ENCODE measurements at regions not wholly inside any gene's neighbourhood (a gene's known extent, or its start where the extent isn't known, plus 50 kb on each side); places are given as distances from the start of the nearest gene placed in this dataset.

- WGBS, 2 experiments (ENCODE audit: extremely low coverage in 2 of 2, insufficient read length in 1 of 2) = 51% methylated on average over 4 of the region's 10 CpGs; no CpG with 5 or more reads in 1 of the 2 experiments
These were observed 168.6 kb upstream of the SHH start for GRCh38 chr7:155980841-155981240.

More at GRCh38 chr7:155980841-155981240, 168.6 kb upstream of the SHH start:
- no peak overlapping the region for H4K5ac ChIP-seq (ENCODE audit: low read depth, low read length)
- intact Hi-C loops (cut with micrococcal nuclease) (no loop called here), dilution Hi-C loops (cut with HindIII; ENCODE audit: low sequenced_read_pairs, unreplicated experiment) (no loop called here), in situ Hi-C loops (cut with MboI; ENCODE audit: low sequenced_read_pairs) (no loop called here)
- no peak overlapping the region for H2BK5ac ChIP-seq (ENCODE audit: low read depth, low read length, poor library complexity, severe bottlenecking)
- no peak overlapping the region for H3K18ac ChIP-seq (ENCODE audit: low read depth, low read length)
- H3K56ac ChIP-seq (ENCODE audit: extremely low read depth, insufficient read depth, low read length) = no peak overlapping the region
- DNase-seq (no peak), ATAC-seq (ENCODE audit: low read depth) (no peak)
- peaks cover 26% of the 10 kb centered on the region for H3K9me3 ChIP-seq (ENCODE audit: control insufficient read depth, insufficient read depth, low read length)
- H3K9me1 ChIP-seq (ENCODE audit: insufficient read depth, low read length) = no peaks in the 10 kb centered on the region
- ChIA-PET CTCF (no interaction called here), POLR2A (ENCODE audit: unreplicated experiment) (no interaction called here)
- no TSS peak for BruUV-seq (replicated peaks)
- H3K36me3 ChIP-seq (ENCODE audit: control insufficient read depth, insufficient read depth, low read length) = no peaks in the 10 kb centered on the region
- H2AK9ac ChIP-seq (replicated peaks; ENCODE audit: low read depth, low read length, poor library complexity) = no peak overlapping the region
- no peaks in the 10 kb centered on the region for H3K27me3 ChIP-seq (ENCODE audit: control insufficient read depth, insufficient read depth, low read length)
- TF ChIP-seq FOS (IDR thresholded peaks at IDR 0.05; ENCODE audit: low read depth, low read length) = no peak
- no peak for TF ChIP-seq BHLHE40 (IDR thresholded peaks at IDR 0.05; ENCODE audit: low read depth, low read length)
- TF ChIP-seq SMC3 (IDR thresholded peaks at IDR 0.05; ENCODE audit: low read depth, low read length) = no peak
- TF ChIP-seq, protein P1, sequence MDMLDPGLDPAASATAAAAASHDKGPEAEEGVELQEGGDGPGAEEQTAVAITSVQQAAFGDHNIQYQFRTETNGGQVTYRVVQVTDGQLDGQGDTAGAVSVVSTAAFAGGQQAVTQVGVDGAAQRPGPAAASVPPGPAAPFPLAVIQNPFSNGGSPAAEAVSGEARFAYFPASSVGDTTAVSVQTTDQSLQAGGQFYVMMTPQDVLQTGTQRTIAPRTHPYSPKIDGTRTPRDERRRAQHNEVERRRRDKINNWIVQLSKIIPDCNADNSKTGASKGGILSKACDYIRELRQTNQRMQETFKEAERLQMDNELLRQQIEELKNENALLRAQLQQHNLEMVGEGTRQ (IDR thresholded peaks at IDR 0.05; ENCODE audit: low read depth, low read length) = no peak
- TF ChIP-seq CHD1 (IDR thresholded peaks at IDR 0.05; ENCODE audit: low read depth, low read length) = no peak
- TF ChIP-seq POLR2A (IDR thresholded peaks at IDR 0.05; ENCODE audit: low read depth, low read length) = no peak
- TF ChIP-seq NFE2L2 (IDR thresholded peaks at IDR 0.05; ENCODE audit: low read depth, low read length) = no peak
- TF ChIP-seq, protein P2, sequence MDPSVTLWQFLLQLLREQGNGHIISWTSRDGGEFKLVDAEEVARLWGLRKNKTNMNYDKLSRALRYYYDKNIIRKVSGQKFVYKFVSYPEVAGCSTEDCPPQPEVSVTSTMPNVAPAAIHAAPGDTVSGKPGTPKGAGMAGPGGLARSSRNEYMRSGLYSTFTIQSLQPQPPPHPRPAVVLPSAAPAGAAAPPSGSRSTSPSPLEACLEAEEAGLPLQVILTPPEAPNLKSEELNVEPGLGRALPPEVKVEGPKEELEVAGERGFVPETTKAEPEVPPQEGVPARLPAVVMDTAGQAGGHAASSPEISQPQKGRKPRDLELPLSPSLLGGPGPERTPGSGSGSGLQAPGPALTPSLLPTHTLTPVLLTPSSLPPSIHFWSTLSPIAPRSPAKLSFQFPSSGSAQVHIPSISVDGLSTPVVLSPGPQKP (IDR thresholded peaks at IDR 0.05; ENCODE audit: borderline replicate concordance, low read depth, low read length) = no peak
- no peak for TF ChIP-seq MAZ (IDR thresholded peaks at IDR 0.05; ENCODE audit: borderline replicate concordance, low read depth, low read length)
- TF ChIP-seq RCOR1 (IDR thresholded peaks at IDR 0.05; ENCODE audit: insufficient replicate concordance, low read length) = no peak
- no peak for TF ChIP-seq RFX5 (IDR thresholded peaks at IDR 0.05; ENCODE audit: low read depth, low read length)
- H2AFZ ChIP-seq (replicated peaks; ENCODE audit: low read length, poor library complexity) = no peak overlapping the region
- H2AK5ac ChIP-seq (ENCODE audit: low read depth, low read length) = no peak overlapping the region
- no peak overlapping the region for H3K4me3 ChIP-seq (ENCODE audit: insufficient read depth, low read depth, low read length)
- no peak overlapping the region for H3K14ac ChIP-seq (replicated peaks; ENCODE audit: low read depth, low read length)
- H2BK20ac ChIP-seq (ENCODE audit: low read depth, low read length) = no peak overlapping the region
- H3K79me1 ChIP-seq (ENCODE audit: low read depth in 1 of 2, low read length in 2 of 2) = no peaks in the 10 kb centered on the region
- H3K4me1 ChIP-seq (ENCODE audit: control insufficient read depth, insufficient read depth, low read length) = no peaks in the 10 kb centered on the region
- no peak overlapping the region for H3K4ac ChIP-seq (ENCODE audit: low read depth, low read length)
- no peak overlapping the region for H2BK15ac ChIP-seq (ENCODE audit: low read depth, low read length)
- H3K4me2 ChIP-seq (ENCODE audit: low read depth, low read length) = no peak overlapping the region
- H4K20me1 ChIP-seq (ENCODE audit: insufficient read depth, low read length) = no peaks in the 10 kb centered on the region
- no peak overlapping the region for H4K8ac ChIP-seq (ENCODE audit: low read depth in 2 of 2, low read length in 2 of 2)
- H3K23ac ChIP-seq (ENCODE audit: low read depth, low read length) = no peak overlapping the region
- H2BK120ac ChIP-seq (ENCODE audit: low read depth, low read length) = no peak overlapping the region
- no peak overlapping the region for H4K91ac ChIP-seq (ENCODE audit: insufficient read depth, low read depth, low read length)
- H3K27ac ChIP-seq (ENCODE audit: insufficient read depth, low read length) = no peak overlapping the region
- H3K9ac ChIP-seq (ENCODE audit: low read depth, low read length) = no peak overlapping the region
